ENCODE measurements at regions not wholly inside any gene's neighbourhood (a gene's known extent, or its start where the extent isn't known, plus 50 kb on each side); places are given as distances from the start of the nearest gene placed in this dataset.

DNA sequence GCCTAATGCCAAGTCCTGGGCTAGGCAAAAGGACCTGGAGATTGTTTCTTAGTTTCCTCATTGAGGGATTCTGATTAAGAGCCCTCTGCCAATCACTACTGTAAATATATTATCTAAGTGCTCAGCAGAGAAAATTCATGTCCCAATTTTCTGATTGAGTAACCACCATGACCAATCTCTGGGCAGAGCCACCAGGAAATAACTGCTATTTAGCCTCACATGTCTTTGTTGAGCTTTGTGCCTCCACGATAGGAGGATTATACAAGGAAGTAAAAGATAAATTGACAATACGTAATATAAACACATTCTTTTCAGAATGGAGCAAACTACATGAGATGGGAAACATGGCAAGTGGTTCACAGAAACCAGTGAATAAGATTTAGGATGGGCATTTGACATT lies 396.1 kb upstream of the PAPPA start:
- Histone ChIP-seq H3K27me3 (no peaks in the 10 kb centered on the region), H3K27ac (no peak overlapping the region), H3K36me3 (no peaks in the 10 kb centered on the region), H3K4me3 (no peak overlapping the region), H3K4me1 (no peaks in the 10 kb centered on the region), H3K9me3 (no peaks in the 10 kb centered on the region)
- intact Hi-C loops (cut with DNase I; ENCODE audit: low total_unique reads), result no loop called here
- no peak for DNase-seq
- TF ChIP-seq POLR2A (IDR thresholded peaks at IDR 0.05), result no peak
- TF ChIP-seq, protein P1, sequence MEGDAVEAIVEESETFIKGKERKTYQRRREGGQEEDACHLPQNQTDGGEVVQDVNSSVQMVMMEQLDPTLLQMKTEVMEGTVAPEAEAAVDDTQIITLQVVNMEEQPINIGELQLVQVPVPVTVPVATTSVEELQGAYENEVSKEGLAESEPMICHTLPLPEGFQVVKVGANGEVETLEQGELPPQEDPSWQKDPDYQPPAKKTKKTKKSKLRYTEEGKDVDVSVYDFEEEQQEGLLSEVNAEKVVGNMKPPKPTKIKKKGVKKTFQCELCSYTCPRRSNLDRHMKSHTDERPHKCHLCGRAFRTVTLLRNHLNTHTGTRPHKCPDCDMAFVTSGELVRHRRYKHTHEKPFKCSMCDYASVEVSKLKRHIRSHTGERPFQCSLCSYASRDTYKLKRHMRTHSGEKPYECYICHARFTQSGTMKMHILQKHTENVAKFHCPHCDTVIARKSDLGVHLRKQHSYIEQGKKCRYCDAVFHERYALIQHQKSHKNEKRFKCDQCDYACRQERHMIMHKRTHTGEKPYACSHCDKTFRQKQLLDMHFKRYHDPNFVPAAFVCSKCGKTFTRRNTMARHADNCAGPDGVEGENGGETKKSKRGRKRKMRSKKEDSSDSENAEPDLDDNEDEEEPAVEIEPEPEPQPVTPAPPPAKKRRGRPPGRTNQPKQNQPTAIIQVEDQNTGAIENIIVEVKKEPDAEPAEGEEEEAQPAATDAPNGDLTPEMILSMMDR (IDR thresholded peaks at IDR 0.05), result no peak

DNA sequence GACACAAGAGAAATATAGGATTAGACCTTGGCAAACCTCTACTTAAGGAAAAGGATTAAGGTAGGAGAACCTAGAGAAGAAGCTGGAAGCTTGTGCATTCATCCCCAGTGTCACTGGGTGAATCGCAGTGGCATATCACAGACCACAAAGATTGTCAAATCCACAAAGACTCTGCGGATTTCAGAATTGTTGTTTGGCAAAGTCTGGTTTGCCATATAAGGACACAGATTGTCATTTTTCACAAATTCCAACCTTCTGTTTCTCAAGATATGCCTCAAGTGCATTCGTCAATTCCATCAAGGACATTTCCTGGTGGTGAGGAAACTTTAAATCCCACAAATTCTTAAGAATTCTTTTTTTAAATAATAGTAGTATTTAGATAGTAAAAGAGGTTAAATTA lies 395.1 kb upstream of the PAPPA start:
- Histone ChIP-seq H3K9me3 (no peaks in the 10 kb centered on the region), H3K36me3 (no peaks in the 10 kb centered on the region), H3K27me3 (no peaks in the 10 kb centered on the region), H3K4me3 (no peak overlapping the region), H3K27ac (no peak overlapping the region), H3K4me1 (no peaks in the 10 kb centered on the region)
- TF ChIP-seq, protein P1 (IDR thresholded peaks at IDR 0.05), result no peak
- TF ChIP-seq POLR2A (IDR thresholded peaks at IDR 0.05), result no peak
- intact Hi-C loops (cut with DNase I; ENCODE audit: low total_unique reads), result no loop called here
- no peak for DNase-seq

DNA sequence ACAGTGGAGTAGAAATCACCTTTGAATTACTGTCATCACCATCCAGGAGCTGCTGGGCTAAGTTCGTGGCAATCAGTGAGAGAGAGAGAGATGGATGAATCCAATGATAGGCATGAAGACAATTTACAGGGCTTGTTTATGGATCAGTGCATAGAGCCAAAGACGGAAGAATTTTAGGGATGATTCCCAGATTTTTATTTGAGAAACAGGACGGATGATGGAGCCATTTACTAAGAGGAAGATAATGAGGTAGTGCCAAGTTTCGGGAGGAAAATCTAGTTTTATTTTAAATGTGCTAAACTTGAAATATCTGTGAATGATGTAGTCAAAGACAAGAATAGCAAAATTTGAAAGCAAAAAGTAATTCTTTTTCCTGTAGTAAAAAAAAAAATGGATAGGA lies 394.2 kb upstream of the PAPPA start:
- Histone ChIP-seq H3K4me3 (no peak overlapping the region), H3K36me3 (no peaks in the 10 kb centered on the region), H3K27ac (no peak overlapping the region), H3K27me3 (no peaks in the 10 kb centered on the region), H3K9me3 (no peaks in the 10 kb centered on the region), H3K4me1 (no peaks in the 10 kb centered on the region)
- TF ChIP-seq, protein P1 (IDR thresholded peaks at IDR 0.05), result no peak
- TF ChIP-seq POLR2A (IDR thresholded peaks at IDR 0.05), result no peak
- no peak for DNase-seq
- intact Hi-C loops (cut with DNase I; ENCODE audit: low total_unique reads), result no loop called here

DNA sequence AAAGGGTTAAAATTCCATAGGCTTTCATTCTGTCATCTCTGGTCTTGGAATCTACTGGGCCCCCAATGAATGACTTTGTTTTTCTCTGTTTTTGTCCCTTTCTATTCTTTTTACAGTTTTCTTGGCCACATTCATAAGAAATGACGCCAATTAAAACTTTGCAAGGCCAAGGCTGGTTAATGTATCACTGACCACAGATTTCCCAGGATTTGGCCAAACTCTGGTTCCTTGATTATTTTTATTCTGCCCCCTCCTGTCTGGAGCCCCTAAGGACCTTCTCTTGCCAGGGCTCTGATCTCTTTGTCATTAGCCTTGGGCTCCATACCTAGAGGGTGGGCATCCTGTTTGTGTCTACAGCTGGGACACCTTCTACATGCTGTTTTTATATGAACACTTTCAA lies 388.9 kb upstream of the PAPPA start:
- H3K36me3 ChIP-seq, result no peaks in the 10 kb centered on the region
- no peak overlapping the region for H3K4me3 ChIP-seq
- H3K27me3 ChIP-seq, result no peaks in the 10 kb centered on the region
- DNase-seq, result no peak
- no peaks in the 10 kb centered on the region for H3K4me1 ChIP-seq
- TF ChIP-seq, protein P1 (IDR thresholded peaks at IDR 0.05), result no peak
- no peak for TF ChIP-seq POLR2A (IDR thresholded peaks at IDR 0.05)
- H3K27ac ChIP-seq, result no peak overlapping the region
- H3K9me3 ChIP-seq, result no peaks in the 10 kb centered on the region
- intact Hi-C loops (cut with DNase I; ENCODE audit: low total_unique reads), result no loop called here

DNA sequence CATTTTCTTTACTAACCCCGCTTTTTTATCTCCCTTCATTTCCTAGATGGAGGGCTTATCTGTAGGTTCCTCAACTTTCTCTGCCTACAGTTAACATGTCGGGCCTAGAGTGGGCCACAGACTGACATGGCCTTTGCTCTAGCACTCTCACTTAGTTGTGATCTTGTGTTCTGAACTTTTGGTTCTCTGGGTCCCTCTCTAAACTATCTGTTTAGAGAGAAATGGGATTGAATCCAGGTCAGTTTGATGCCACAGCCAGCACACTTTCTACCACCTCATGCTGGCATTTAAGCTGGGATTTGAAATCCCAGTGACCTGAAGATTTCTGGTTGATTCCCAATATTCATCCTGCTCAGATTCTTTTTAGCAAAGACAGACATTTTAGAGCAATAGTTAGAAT lies 388.5 kb upstream of the PAPPA start:
- Histone ChIP-seq H3K27me3 (no peaks in the 10 kb centered on the region), H3K27ac (no peak overlapping the region), H3K9me3 (no peaks in the 10 kb centered on the region), H3K4me1 (no peaks in the 10 kb centered on the region), H3K4me3 (no peak overlapping the region), H3K36me3 (no peaks in the 10 kb centered on the region)
- intact Hi-C loops (cut with DNase I; ENCODE audit: low total_unique reads), result no loop called here
- TF ChIP-seq POLR2A (IDR thresholded peaks at IDR 0.05), result no peak
- TF ChIP-seq, protein P1 (IDR thresholded peaks at IDR 0.05), result no peak
- DNase-seq, result no peak
